Panc1 (cell line): ENCODE measurements at regions not wholly inside any gene's neighbourhood (a gene's known extent, or its start where the extent isn't known, plus 50 kb on each side); places are given as distances from the start of the nearest gene placed in this dataset.

Experiments used
- ATAC-seq: fragments of 200-7000 bp; cut with Tn5 transposase; 2 replicates; pipeline ENCODE4 v1.9.1; 2020; ENCODE audit warnings: mild to moderate bottlenecking, moderate library complexity
- BruUV-seq: library from RNA; stranded (reverse); fragments of 400-500 nt; replicated peaks from 2 replicates; lab custom pipeline; 2021; lab: Mats Ljungman, UMichigan
- CTCF ChIA-PET: fragments of 300-600 bp; sonication (Branson Sonifier 250); formaldehyde crosslinking; loops from one replicate; lab custom pipeline; 2022; ENCODE audit warnings: antibody characterized with exemption; lab: Charles Lee
- POLR2A ChIA-PET: fragments of 300-600 bp; sonication (Branson Sonifier 250); formaldehyde crosslinking; loops from one replicate; lab custom pipeline; 2022; ENCODE audit warnings: antibody characterized with exemption; lab: Charles Lee
- DNase-seq: peaks from one replicate; pipeline ENCODE4 v3.0.0-alpha.2; 2010; ENCODE audit warnings: low read depth, low spot score
- H3K27ac ChIP-seq: 2 replicates; pipeline ENCODE4 v1.5.1; 2011; ENCODE audit warnings: mild to moderate bottlenecking, low read length, inconsistent platforms
- H3K27me3 ChIP-seq: fragments of 200-500 bp; sonication (Bioruptor generic); 2 replicates; pipeline ENCODE4 v1.6.0; 2014; ENCODE audit warnings: low read length, inconsistent platforms; ENCODE audit not compliant: control insufficient read depth, insufficient read depth
- H3K36me3 ChIP-seq: fragments of 200-500 bp; sonication (Bioruptor generic); 2 replicates; pipeline ENCODE4 v1.5.1; 2014; ENCODE audit warnings: inconsistent platforms, mild to moderate bottlenecking, low read length, moderate library complexity; ENCODE audit not compliant: control insufficient read depth, insufficient read depth
- H3K4me1 ChIP-seq: 2 replicates; pipeline ENCODE4 v1.5.1; 2011; ENCODE audit warnings: inconsistent platforms, mild to moderate bottlenecking, low read length, moderate library complexity; ENCODE audit not compliant: control insufficient read depth, insufficient read depth
- H3K4me3 ChIP-seq, 2 experiments: 2 replicates each; pipeline ENCODE4 v1.5.1; 2011 to 2012; ENCODE audit warnings: low read depth in 2 of 2, low read length in 2 of 2, mild to moderate bottlenecking in 2 of 2, inconsistent platforms in 1 of 2, moderate library complexity in 1 of 2
- H3K9me3 ChIP-seq: fragments of 200-500 bp; sonication (Bioruptor generic); 2 replicates; pipeline ENCODE4 v1.5.1; 2014; ENCODE audit warnings: low read depth, mild to moderate bottlenecking, inconsistent platforms, low read length, moderate library complexity; ENCODE audit not compliant: control insufficient read depth, insufficient read depth
- POLR2AphosphoS5 ChIP-seq: IDR thresholded peaks from 2 replicates; pipeline ENCODE4 v1.6.1; 2012; ENCODE audit warnings: mild to moderate bottlenecking, low read depth, low read length, moderate library complexity
- REST ChIP-seq, 2 experiments: IDR thresholded peaks; 2 replicates each; pipeline ENCODE4 v1.6.1; 2011 to 2012; ENCODE audit warnings: low read depth in 2 of 2, control low read depth in 1 of 2, low read length in 1 of 2, mild to moderate bottlenecking in 1 of 2, moderate library complexity in 1 of 2; ENCODE audit not compliant: insufficient read depth in 1 of 2
- SIN3A ChIP-seq: IDR thresholded peaks from 2 replicates; pipeline ENCODE4 v1.6.1; 2012; ENCODE audit warnings: low read depth, mild to moderate bottlenecking, low read length, moderate library complexity, borderline replicate concordance; ENCODE audit not compliant: insufficient read depth
- TCF7L2 ChIP-seq: IDR thresholded peaks from 2 replicates; pipeline ENCODE4 v1.6.1; 2011; ENCODE audit warnings: mild to moderate bottlenecking, low read depth, low read length, inconsistent platforms
- in situ Hi-C: cut with HindIII; loops from 2 replicates; pipeline ENCODE4 v1.10.0; 2016; ENCODE audit warnings: low sequenced_read_pairs, low pct_unique_long_range_greater_than_20kb
- intact Hi-C: fragments of 100-400 bp; cut with micrococcal nuclease; formaldehyde crosslinking; loops from one replicate; pipeline ENCODE4 v1.10.0; 2022; ENCODE audit not compliant: unreplicated experiment
- TF ChIP-seq, protein P1 (sequence below): fragments of 450-650 bp; IDR thresholded peaks from 2 replicates; pipeline ENCODE4 v1.5.1; 2017; ENCODE audit warnings: mild to moderate bottlenecking

DNA sequence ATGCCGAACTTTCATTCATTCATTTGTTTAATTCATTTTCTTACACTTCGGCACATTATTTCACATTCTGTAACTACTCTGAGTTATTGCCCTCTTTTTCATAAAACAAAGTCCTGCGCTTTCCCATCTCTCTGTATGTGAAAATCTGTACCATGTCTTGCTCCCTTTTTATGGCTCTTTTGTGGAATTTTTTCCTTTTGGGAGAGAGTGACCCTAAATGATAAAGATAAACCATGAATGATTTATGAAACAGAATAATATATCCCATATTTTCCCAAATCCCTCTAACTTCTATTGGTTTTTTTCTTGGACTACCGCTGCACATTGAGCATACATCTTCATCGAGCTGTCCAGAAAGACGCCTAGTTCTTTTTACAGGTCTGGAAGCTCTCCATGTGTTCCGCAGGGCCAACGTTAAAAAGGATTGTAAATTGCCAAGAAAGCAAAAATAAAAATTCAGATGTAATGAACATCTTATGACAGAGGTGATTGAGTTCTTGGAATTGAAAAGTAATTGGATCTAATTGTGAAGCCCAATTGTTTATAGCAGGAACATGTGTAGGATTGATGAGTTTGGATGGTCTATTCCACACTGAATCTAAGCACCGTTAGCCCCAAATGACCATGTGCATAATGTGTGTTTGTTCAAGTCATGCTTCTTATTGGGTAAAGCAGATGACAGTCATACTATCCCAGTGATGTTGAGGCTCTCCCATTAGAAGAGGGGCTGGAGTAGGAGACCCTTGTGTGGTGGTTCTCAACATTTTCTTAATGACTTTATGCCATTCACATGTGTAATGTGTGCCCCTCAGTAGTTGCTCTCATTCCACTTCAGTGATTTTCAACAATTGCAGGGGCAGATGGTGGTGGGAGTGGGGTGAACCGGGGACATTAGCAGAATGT lies 378.9 kb downstream of the DLEU7 start:
- H3K9me3 ChIP-seq: no peaks in the 10 kb centered on the region
- DNase-seq (no peak), ATAC-seq (no peak)
- H3K4me1 ChIP-seq: no peaks in the 10 kb centered on the region
- in situ Hi-C loops (no loop called here), intact Hi-C loops (no loop called here)
- no peak for TF ChIP-seq POLR2AphosphoS5
- no peak for TF ChIP-seq REST (IDR thresholded peaks at IDR 0.05; ENCODE audit: insufficient read depth in 1 of 2, low read depth in 2 of 2, low read length in 1 of 2)
- TF ChIP-seq, protein P1, sequence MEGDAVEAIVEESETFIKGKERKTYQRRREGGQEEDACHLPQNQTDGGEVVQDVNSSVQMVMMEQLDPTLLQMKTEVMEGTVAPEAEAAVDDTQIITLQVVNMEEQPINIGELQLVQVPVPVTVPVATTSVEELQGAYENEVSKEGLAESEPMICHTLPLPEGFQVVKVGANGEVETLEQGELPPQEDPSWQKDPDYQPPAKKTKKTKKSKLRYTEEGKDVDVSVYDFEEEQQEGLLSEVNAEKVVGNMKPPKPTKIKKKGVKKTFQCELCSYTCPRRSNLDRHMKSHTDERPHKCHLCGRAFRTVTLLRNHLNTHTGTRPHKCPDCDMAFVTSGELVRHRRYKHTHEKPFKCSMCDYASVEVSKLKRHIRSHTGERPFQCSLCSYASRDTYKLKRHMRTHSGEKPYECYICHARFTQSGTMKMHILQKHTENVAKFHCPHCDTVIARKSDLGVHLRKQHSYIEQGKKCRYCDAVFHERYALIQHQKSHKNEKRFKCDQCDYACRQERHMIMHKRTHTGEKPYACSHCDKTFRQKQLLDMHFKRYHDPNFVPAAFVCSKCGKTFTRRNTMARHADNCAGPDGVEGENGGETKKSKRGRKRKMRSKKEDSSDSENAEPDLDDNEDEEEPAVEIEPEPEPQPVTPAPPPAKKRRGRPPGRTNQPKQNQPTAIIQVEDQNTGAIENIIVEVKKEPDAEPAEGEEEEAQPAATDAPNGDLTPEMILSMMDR: no peak
- no peak for TF ChIP-seq TCF7L2
- no peak for TF ChIP-seq SIN3A
- BruUV-seq: no TSS peak
- ChIA-PET CTCF (no interaction called here), POLR2A (no interaction called here)
- H3K27ac ChIP-seq: no peak overlapping the region
- H3K36me3 ChIP-seq: no peaks in the 10 kb centered on the region
- no peak overlapping the region for H3K4me3 ChIP-seq
- no peaks in the 10 kb centered on the region for H3K27me3 ChIP-seq

GRCh38 chr13:50466456-50466855 lies 377.0 kb downstream of the DLEU7 start:
- DNase-seq (no peak), ATAC-seq (no peak)
- no peaks in the 10 kb centered on the region for H3K36me3 ChIP-seq
- no TSS peak for BruUV-seq
- H3K4me1 ChIP-seq: no peaks in the 10 kb centered on the region
- H3K27me3 ChIP-seq: no peaks in the 10 kb centered on the region
- CTCF ChIA-PET: interaction anchor here (0.7 kb wide), 1 partner anchor 317 kb away, joined by 3 read pairs; no protein-coding TSS in a partner anchor
- intact Hi-C loops: no loop called here
- POLR2A ChIA-PET: no interaction called here
- no peaks in the 10 kb centered on the region for H3K9me3 ChIP-seq
- in situ Hi-C loops: no loop called here
- no peak for TF ChIP-seq SIN3A
- TF ChIP-seq REST (IDR thresholded peaks at IDR 0.05; ENCODE audit: insufficient read depth in 1 of 2, low read depth in 2 of 2, low read length in 1 of 2): no peak
- TF ChIP-seq, protein P1: no peak
- TF ChIP-seq POLR2AphosphoS5: no peak
- TF ChIP-seq TCF7L2: no peak
- no peak overlapping the region for H3K4me3 ChIP-seq
- H3K27ac ChIP-seq: no peak overlapping the region
